ENCODE measurements at regions not wholly inside any gene's neighbourhood (a gene's known extent, or its start where the extent isn't known, plus 50 kb on each side); places are given as distances from the start of the nearest gene placed in this dataset.

- DNase-seq: no peak
- TF ChIP-seq CTCF (IDR thresholded peaks at IDR 0.05 in 8 of 11, conservative IDR thresholded peaks at IDR 0.05 in 3 of 11) (no peak), POLR2A (IDR thresholded peaks at IDR 0.05) (no peak), POLR2AphosphoS5 (IDR thresholded peaks at IDR 0.05) (no peak)
- H3K9me3 ChIP-seq: peaks cover 0 to 38% (median 14%) of the 10 kb centered on the region in 8 donors
- no peaks in the 10 kb centered on the region for H3K36me3 ChIP-seq
- H3K4me3 ChIP-seq: no peak overlapping the region
- no peaks in the 10 kb centered on the region for H3K4me1 ChIP-seq
- no peak overlapping the region for H3K27ac ChIP-seq
- H3K27me3 ChIP-seq (replicated peaks in 1 of 7): no peaks in the 10 kb centered on the region
- intact Hi-C loops (cut with DNase I; ENCODE audit: low total_unique reads): no loop called here
Measured at GRCh38 chr11:39011797-39012196, 2413.8 kb upstream of the RAG2 start.

GRCh38 chr11:38990841-38991240, 2392.8 kb upstream of the RAG2 start:
- WGBS, 5 donors: 67 to 80% (median 75%) methylated on average over 2 of the region's 2 CpGs
- TF ChIP-seq POLR2A (IDR thresholded peaks at IDR 0.05): no peak
- no peak for TF ChIP-seq CTCF (IDR thresholded peaks at IDR 0.05 in 8 of 11, conservative IDR thresholded peaks at IDR 0.05 in 3 of 11)
- intact Hi-C loops (cut with DNase I; ENCODE audit: low total_unique reads): no loop called here
- no peaks in the 10 kb centered on the region for H3K4me1 ChIP-seq
- H3K4me3 ChIP-seq: no peak overlapping the region
- no peak overlapping the region for H3K27ac ChIP-seq
- peaks cover 0 to 25% (median 6%) of the 10 kb centered on the region in 8 donors for H3K9me3 ChIP-seq
- no peak for DNase-seq
- H3K36me3 ChIP-seq: no peaks in the 10 kb centered on the region
- no peaks in the 10 kb centered on the region for H3K27me3 ChIP-seq (replicated peaks in 1 of 7)

GRCh38 chr11:38990139-38990538, 2392.1 kb upstream of the RAG2 start:
- Histone ChIP-seq H3K36me3 (no peaks in the 10 kb centered on the region), H3K27me3 (replicated peaks in 1 of 7) (no peaks in the 10 kb centered on the region), H3K4me1 (no peaks in the 10 kb centered on the region), H3K4me3 (no peak overlapping the region), H3K9me3 (peaks cover 0 to 32% (median 9%) of the 10 kb centered on the region in 8 donors), H3K27ac (no peak overlapping the region)
- intact Hi-C loops (cut with DNase I; ENCODE audit: low total_unique reads): no loop called here
- WGBS, 5 donors: 70 to 74% (median 72%) methylated on average over 5 of the region's 5 CpGs
- no peak for DNase-seq
- no peak for TF ChIP-seq CTCF (IDR thresholded peaks at IDR 0.05 in 8 of 11, conservative IDR thresholded peaks at IDR 0.05 in 3 of 11)
- no peak for TF ChIP-seq POLR2AphosphoS5 (IDR thresholded peaks at IDR 0.05)
- TF ChIP-seq POLR2A (IDR thresholded peaks at IDR 0.05): no peak

GRCh38 chr11:38988908-38989307, 2390.9 kb upstream of the RAG2 start:
- Histone ChIP-seq H3K27me3 (replicated peaks in 1 of 7) (no peaks in the 10 kb centered on the region), H3K4me1 (no peaks in the 10 kb centered on the region), H3K9me3 (peaks cover 0 to 44% (median 21%) of the 10 kb centered on the region in 8 donors), H3K27ac (no peak overlapping the region), H3K4me3 (no peak overlapping the region), H3K36me3 (no peaks in the 10 kb centered on the region)
- 57 to 78% (median 73%) methylated on average over 4 of the region's 4 CpGs for whole genome bisulfite sequencing, 5 donors
- no peak for DNase-seq
- intact Hi-C loops (cut with DNase I; ENCODE audit: low total_unique reads): no loop called here
- no peak for TF ChIP-seq CTCF (IDR thresholded peaks at IDR 0.05 in 8 of 11, conservative IDR thresholded peaks at IDR 0.05 in 3 of 11)
- TF ChIP-seq POLR2AphosphoS5 (IDR thresholded peaks at IDR 0.05): no peak
- TF ChIP-seq POLR2A (IDR thresholded peaks at IDR 0.05): no peak

Measured in spleen (tissue), 11 donors.